K562 (cell line): ENCODE measurements at regions not wholly inside any gene's neighbourhood (a gene's known extent, or its start where the extent isn't known, plus 50 kb on each side); places are given as distances from the start of the nearest gene placed in this dataset.

ENCODE experiments used
- CBX8 ChIP-seq: fragments of 200-600 bp; sonication (generic); IDR thresholded peaks from 2 replicates; pipeline ENCODE4 v1.6.1; 2012; ENCODE audit warnings: borderline replicate concordance, mixed run types, low read depth, mild to moderate bottlenecking, moderate library complexity, mixed read lengths, low read length, control low read depth, inconsistent platforms; ENCODE audit not compliant: poor library complexity, severe bottlenecking; ENCODE audit errors: extremely low read depth
- FIP1L1 ChIP-seq: fragments of 200-400 bp; formaldehyde crosslinking; IDR thresholded peaks from 2 replicates; pipeline ENCODE4 v1.6.1; 2018; ENCODE audit warnings: mild to moderate bottlenecking, low read depth, low read length; ENCODE audit not compliant: poor library complexity, severe bottlenecking
- FOXA3 ChIP-seq, 2 experiments: fragments of 450-650 bp in 1 of 2; sonication (generic) in 1 of 2; formaldehyde crosslinking; IDR thresholded peaks in 1 of 2; conservative IDR thresholded peaks in 1 of 2; 2 replicates each; pipeline versions ENCODE4 v1.4.0 to v1.8.0; 2020 to 2022; ENCODE audit warnings: mild to moderate bottlenecking in 2 of 2, missing genetic modification reagents in 1 of 2
- HDAC2 ChIP-seq: fragments of 450-650 bp; IDR thresholded peaks from 2 replicates; pipeline ENCODE4 v1.6.1; 2016; ENCODE audit warnings: mild to moderate bottlenecking
- HIVEP1 ChIP-seq: fragments of 250-450 bp; sonication (Bioruptor Pico); IDR thresholded peaks from 2 replicates; pipeline ENCODE4 v1.4.0; 2020; ENCODE audit warnings: mild to moderate bottlenecking
- MEF2A ChIP-seq: IDR thresholded peaks from 2 replicates; pipeline ENCODE4 v1.6.1; 2011; ENCODE audit warnings: low read depth, mild to moderate bottlenecking, low read length, moderate library complexity; ENCODE audit not compliant: control insufficient read depth
- MTA1 ChIP-seq: fragments of 450-650 bp; IDR thresholded peaks from 2 replicates; pipeline ENCODE4 v1.6.1; 2017; ENCODE audit warnings: borderline replicate concordance
- NBN ChIP-seq: fragments of 450-650 bp; IDR thresholded peaks from 2 replicates; pipeline ENCODE4 v1.6.1; 2016; ENCODE audit warnings: low read depth, mild to moderate bottlenecking
- REST ChIP-seq, 2 experiments: fragments of 450-650 bp; formaldehyde crosslinking in 1 of 2; IDR thresholded peaks; 2 replicates each; pipeline versions ENCODE4 v1.4.0 to v1.6.1; 2014 to 2020; ENCODE audit warnings: mild to moderate bottlenecking in 2 of 2, borderline replicate concordance in 1 of 2, low read depth in 1 of 2
- SMAD3 ChIP-seq: fragments of 450-650 bp; formaldehyde crosslinking; conservative IDR thresholded peaks from 2 replicates; pipeline ENCODE4 v1.4.0; 2020; ENCODE audit warnings: mild to moderate bottlenecking
- TAF7 ChIP-seq: fragments of 450-650 bp; IDR thresholded peaks from 2 replicates; pipeline ENCODE4 v1.6.1; 2016; ENCODE audit warnings: missing genetic modification characterization, missing compliant biosample characterization
- TBP ChIP-seq: optimal IDR thresholded peaks from 2 replicates; pipeline ENCODE3; 2011; ENCODE audit warnings: low read depth, low read length, improper control_type of control experiment
- TCF3 ChIP-seq: sonication (generic); formaldehyde crosslinking; IDR thresholded peaks from 2 replicates; pipeline ENCODE4 v1.4.0; 2020; ENCODE audit warnings: mild to moderate bottlenecking, missing genetic modification reagents
- TGIF2 ChIP-seq: sonication (generic); formaldehyde crosslinking; IDR thresholded peaks from 2 replicates; pipeline ENCODE4 v1.8.1; 2022; ENCODE audit warnings: mild to moderate bottlenecking, missing genetic modification reagents, moderate library complexity
- TF ChIP-seq, protein P1 (sequence below): sonication (generic); formaldehyde crosslinking; IDR thresholded peaks from 2 replicates; pipeline ENCODE4 v1.8.0; 2022; ENCODE audit warnings: mild to moderate bottlenecking, missing genetic modification reagents

- TF ChIP-seq MEF2A (no peak), REST (IDR thresholded peaks at IDR 0.05; ENCODE audit: borderline replicate concordance) (no peak), REST (CRISPR knock-in tag; IDR thresholded peaks at IDR 0.05; ENCODE audit: low read depth) (peak; percentile 44; the same call in 1 of the 2 replicates), MTA1 (peak; percentile 67), SMAD3 (CRISPR knock-in tag) (peak; percentile 98), HIVEP1 (CRISPR knock-in tag) (peak; percentile 96), TGIF2 (CRISPR knock-in tag) (no peak), FOXA3 (CRISPR knock-in tag; conservative IDR thresholded peaks at IDR 0.05 in 1 of 2, IDR thresholded peaks at IDR 0.05 in 1 of 2) (peak in 1 of 2 experiments; percentile 41; a peak in 2 of 4 replicates), NBN (no peak), TAF7 (tag) (peak; percentile 96), CBX8 (no peak), TBP (no peak), HDAC2 (no peak; the same call in 1 of the 2 replicates), TCF3 (CRISPR knock-in tag) (no peak), FIP1L1 (no peak)
- TF ChIP-seq, protein P1, sequence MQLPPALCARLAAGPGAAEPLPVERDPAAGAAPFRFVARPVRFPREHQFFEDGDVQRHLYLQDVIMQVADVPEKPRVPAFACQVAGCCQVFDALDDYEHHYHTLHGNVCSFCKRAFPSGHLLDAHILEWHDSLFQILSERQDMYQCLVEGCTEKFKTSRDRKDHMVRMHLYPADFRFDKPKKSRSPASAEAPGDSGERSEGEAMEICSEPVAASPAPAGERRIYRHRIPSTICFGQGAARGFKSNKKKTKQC (CRISPR knock-in tag): no peak
Measured at GRCh38 chr12:32021346-32021773, 62.1 kb downstream of the RESF1 start (continued).
